ENCODE measurements at regions not wholly inside any gene's neighbourhood (a gene's known extent, or its start where the extent isn't known, plus 50 kb on each side); places are given as distances from the start of the nearest gene placed in this dataset.

- Mint-ChIP-seq H3K36me3 (ENCODE audit: insufficient read depth, unreplicated experiment) (no peaks in the 10 kb centered on the region), H3K4me1 (ENCODE audit: low read depth, unreplicated experiment) (peaks cover 7% of the 10 kb centered on the region), H3K4me3 (ENCODE audit: low read depth, unreplicated experiment) (no peak overlapping the region), H3K9me3 (ENCODE audit: low read depth, unreplicated experiment) (no peaks in the 10 kb centered on the region), H3K27ac (ENCODE audit: unreplicated experiment) (no peak overlapping the region), H3K27me3 (ENCODE audit: unreplicated experiment) (no peaks in the 10 kb centered on the region)
- BruUV-seq (replicated peaks) = no TSS peak
- DNase-seq = no peak
- CTCF ChIA-PET = no interaction called here
- intact Hi-C loops (cut with micrococcal nuclease; ENCODE audit: unreplicated experiment) = no loop called here
- TF ChIP-seq, protein P1, sequence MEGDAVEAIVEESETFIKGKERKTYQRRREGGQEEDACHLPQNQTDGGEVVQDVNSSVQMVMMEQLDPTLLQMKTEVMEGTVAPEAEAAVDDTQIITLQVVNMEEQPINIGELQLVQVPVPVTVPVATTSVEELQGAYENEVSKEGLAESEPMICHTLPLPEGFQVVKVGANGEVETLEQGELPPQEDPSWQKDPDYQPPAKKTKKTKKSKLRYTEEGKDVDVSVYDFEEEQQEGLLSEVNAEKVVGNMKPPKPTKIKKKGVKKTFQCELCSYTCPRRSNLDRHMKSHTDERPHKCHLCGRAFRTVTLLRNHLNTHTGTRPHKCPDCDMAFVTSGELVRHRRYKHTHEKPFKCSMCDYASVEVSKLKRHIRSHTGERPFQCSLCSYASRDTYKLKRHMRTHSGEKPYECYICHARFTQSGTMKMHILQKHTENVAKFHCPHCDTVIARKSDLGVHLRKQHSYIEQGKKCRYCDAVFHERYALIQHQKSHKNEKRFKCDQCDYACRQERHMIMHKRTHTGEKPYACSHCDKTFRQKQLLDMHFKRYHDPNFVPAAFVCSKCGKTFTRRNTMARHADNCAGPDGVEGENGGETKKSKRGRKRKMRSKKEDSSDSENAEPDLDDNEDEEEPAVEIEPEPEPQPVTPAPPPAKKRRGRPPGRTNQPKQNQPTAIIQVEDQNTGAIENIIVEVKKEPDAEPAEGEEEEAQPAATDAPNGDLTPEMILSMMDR (IDR thresholded peaks at IDR 0.05; ENCODE audit: unreplicated experiment) = no peak
Measured at GRCh38 chr19:28489126-28489660, 723.8 kb downstream of the UQCRFS1 start.

DNA sequence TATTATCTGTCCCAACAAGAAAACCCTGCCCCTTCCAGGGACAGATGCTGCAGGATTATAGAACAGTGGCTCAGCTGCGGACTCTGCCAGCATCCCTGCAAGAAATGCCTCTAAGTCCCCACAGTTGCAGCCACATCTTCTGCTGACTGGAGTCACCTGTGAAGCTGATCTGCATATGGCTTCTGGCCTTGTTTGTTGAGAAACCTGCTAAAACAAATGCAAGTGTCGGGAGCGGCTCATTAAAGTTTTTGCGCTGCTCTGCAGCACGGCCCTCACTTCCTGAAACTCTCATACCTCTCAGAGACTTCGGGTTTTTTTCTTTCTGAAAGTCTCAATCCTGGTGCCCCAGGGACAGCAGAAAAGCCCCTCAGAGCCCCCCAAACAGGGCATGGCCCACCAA is 725.0 kb downstream of the UQCRFS1 start:
- H3K9me3 Mint-ChIP-seq (ENCODE audit: low read depth, unreplicated experiment) = no peaks in the 10 kb centered on the region
- no peak for DNase-seq
- CTCF ChIA-PET = no interaction called here
- no peaks in the 10 kb centered on the region for H3K27me3 Mint-ChIP-seq (ENCODE audit: unreplicated experiment)
- H3K4me3 Mint-ChIP-seq (ENCODE audit: low read depth, unreplicated experiment) = no peak overlapping the region
- TF ChIP-seq, protein P1 (IDR thresholded peaks at IDR 0.05; ENCODE audit: unreplicated experiment) = no peak
- no peak overlapping the region for H3K27ac Mint-ChIP-seq (ENCODE audit: unreplicated experiment)
- intact Hi-C loops (cut with micrococcal nuclease; ENCODE audit: unreplicated experiment) = no loop called here
- no peaks in the 10 kb centered on the region for H3K36me3 Mint-ChIP-seq (ENCODE audit: insufficient read depth, unreplicated experiment)
- no TSS peak for BruUV-seq (replicated peaks)
- H3K4me1 Mint-ChIP-seq (ENCODE audit: low read depth, unreplicated experiment) = peaks cover 7% of the 10 kb centered on the region

- Mint-ChIP-seq H3K4me3 (ENCODE audit: low read depth, unreplicated experiment) (no peak overlapping the region), H3K27me3 (ENCODE audit: unreplicated experiment) (no peaks in the 10 kb centered on the region), H3K27ac (ENCODE audit: unreplicated experiment) (no peak overlapping the region), H3K4me1 (ENCODE audit: low read depth, unreplicated experiment) (no peaks in the 10 kb centered on the region), H3K9me3 (ENCODE audit: low read depth, unreplicated experiment) (no peaks in the 10 kb centered on the region), H3K36me3 (ENCODE audit: insufficient read depth, unreplicated experiment) (no peaks in the 10 kb centered on the region)
- CTCF ChIA-PET = interaction anchor here (0.6 to 0.7 kb wide), 2 partner anchors 240 to 776 kb away, joined by 7 to 10 read pairs; no protein-coding TSS in a partner anchor
- BruUV-seq (replicated peaks) = no TSS peak
- no peak for DNase-seq
- TF ChIP-seq, protein P1 (IDR thresholded peaks at IDR 0.05; ENCODE audit: unreplicated experiment) = no peak
- intact Hi-C loops (cut with micrococcal nuclease; ENCODE audit: unreplicated experiment) = no loop called here
Measured at GRCh38 chr19:28486926-28487325, 726.0 kb downstream of the UQCRFS1 start.

- no TSS peak for BruUV-seq (replicated peaks)
- CTCF ChIA-PET = interaction anchor here (0.7 kb wide), 1 partner anchor 777 kb away, joined by 7 read pairs; no protein-coding TSS in a partner anchor
- DNase-seq = no peak
- Mint-ChIP-seq H3K4me1 (ENCODE audit: low read depth, unreplicated experiment) (no peaks in the 10 kb centered on the region), H3K27ac (ENCODE audit: unreplicated experiment) (no peak overlapping the region), H3K36me3 (ENCODE audit: insufficient read depth, unreplicated experiment) (no peaks in the 10 kb centered on the region), H3K9me3 (ENCODE audit: low read depth, unreplicated experiment) (no peaks in the 10 kb centered on the region), H3K27me3 (ENCODE audit: unreplicated experiment) (no peaks in the 10 kb centered on the region), H3K4me3 (ENCODE audit: low read depth, unreplicated experiment) (no peak overlapping the region)
- intact Hi-C loops (cut with micrococcal nuclease; ENCODE audit: unreplicated experiment) = no loop called here
- TF ChIP-seq, protein P1 (IDR thresholded peaks at IDR 0.05; ENCODE audit: unreplicated experiment) = no peak
Measured at GRCh38 chr19:28486473-28486872, 726.5 kb downstream of the UQCRFS1 start.

Measured in Calu3 (cell line).